GM13977 (cell line): ENCODE measurements at regions not wholly inside any gene's neighbourhood (a gene's known extent, or its start where the extent isn't known, plus 50 kb on each side); places are given as distances from the start of the nearest gene placed in this dataset.

Experiments used
- DNase-seq: peaks from one replicate; pipeline ENCODE4 v3.0.0; 2012; ENCODE audit warnings: low spot score
- in situ Hi-C: fragments of 300-500 bp; cut with MboI; formaldehyde crosslinking; loops from one replicate; pipeline ENCODE4 v1.12.0; 2022; ENCODE audit warnings: low sequenced_read_pairs, low pct_unique_long_range_greater_than_20kb, mixed read lengths, inconsistent platforms; ENCODE audit not compliant: unreplicated experiment
- TF ChIP-seq, protein P1 (sequence below): IDR thresholded peaks from 2 replicates; pipeline ENCODE4 v1.5.1; 2012; ENCODE audit warnings: mild to moderate bottlenecking, control low read depth; ENCODE audit not compliant: insufficient read depth; ENCODE audit errors: extremely low read depth, missing control alignments

DNA sequence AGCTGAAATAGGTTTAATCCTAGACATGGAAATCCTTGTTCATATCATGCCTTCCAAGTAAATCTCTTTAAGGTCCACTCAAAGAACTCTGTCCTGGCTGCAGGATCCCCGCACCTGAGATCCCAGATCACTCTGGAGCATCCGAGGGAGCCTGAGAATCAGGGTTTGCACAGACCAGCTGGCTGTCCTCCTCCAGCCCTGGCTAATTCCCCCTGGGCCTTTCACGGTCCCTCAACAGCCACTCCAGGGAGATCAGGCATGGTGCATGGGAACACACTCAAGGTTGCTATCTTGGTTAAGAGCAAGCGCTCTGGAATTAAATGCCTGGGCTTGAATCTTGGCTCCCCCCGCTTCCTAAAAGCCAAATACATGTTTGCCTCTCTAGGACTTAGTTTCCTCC lies 130.8 kb downstream of the IRS2 start:
- TF ChIP-seq, protein P1, sequence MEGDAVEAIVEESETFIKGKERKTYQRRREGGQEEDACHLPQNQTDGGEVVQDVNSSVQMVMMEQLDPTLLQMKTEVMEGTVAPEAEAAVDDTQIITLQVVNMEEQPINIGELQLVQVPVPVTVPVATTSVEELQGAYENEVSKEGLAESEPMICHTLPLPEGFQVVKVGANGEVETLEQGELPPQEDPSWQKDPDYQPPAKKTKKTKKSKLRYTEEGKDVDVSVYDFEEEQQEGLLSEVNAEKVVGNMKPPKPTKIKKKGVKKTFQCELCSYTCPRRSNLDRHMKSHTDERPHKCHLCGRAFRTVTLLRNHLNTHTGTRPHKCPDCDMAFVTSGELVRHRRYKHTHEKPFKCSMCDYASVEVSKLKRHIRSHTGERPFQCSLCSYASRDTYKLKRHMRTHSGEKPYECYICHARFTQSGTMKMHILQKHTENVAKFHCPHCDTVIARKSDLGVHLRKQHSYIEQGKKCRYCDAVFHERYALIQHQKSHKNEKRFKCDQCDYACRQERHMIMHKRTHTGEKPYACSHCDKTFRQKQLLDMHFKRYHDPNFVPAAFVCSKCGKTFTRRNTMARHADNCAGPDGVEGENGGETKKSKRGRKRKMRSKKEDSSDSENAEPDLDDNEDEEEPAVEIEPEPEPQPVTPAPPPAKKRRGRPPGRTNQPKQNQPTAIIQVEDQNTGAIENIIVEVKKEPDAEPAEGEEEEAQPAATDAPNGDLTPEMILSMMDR, result no peak
- DNase-seq, result no peak
- in situ Hi-C loops, result no loop called here

DNA sequence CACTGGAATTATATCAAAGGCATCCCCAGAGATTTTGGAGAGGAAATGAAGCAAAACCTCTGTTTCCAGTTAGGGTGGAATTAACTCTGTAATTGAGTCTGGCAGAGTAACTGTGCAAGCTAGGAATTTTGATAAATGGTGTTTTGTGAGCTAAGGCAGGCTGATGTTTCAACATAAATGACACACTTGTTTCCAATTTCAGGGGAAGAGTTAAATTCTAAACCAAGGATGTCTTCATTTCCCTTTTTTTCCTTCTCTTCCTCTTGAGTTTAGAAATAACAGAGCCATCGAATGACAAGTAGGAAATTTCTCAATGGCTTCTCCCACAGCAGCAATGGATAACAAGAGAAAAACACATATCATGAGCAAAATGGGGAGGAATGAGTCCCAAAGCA lies 131.2 kb downstream of the IRS2 start:
- TF ChIP-seq, protein P1, result no peak
- DNase-seq, result no peak
- in situ Hi-C loops, result no loop called here

DNA sequence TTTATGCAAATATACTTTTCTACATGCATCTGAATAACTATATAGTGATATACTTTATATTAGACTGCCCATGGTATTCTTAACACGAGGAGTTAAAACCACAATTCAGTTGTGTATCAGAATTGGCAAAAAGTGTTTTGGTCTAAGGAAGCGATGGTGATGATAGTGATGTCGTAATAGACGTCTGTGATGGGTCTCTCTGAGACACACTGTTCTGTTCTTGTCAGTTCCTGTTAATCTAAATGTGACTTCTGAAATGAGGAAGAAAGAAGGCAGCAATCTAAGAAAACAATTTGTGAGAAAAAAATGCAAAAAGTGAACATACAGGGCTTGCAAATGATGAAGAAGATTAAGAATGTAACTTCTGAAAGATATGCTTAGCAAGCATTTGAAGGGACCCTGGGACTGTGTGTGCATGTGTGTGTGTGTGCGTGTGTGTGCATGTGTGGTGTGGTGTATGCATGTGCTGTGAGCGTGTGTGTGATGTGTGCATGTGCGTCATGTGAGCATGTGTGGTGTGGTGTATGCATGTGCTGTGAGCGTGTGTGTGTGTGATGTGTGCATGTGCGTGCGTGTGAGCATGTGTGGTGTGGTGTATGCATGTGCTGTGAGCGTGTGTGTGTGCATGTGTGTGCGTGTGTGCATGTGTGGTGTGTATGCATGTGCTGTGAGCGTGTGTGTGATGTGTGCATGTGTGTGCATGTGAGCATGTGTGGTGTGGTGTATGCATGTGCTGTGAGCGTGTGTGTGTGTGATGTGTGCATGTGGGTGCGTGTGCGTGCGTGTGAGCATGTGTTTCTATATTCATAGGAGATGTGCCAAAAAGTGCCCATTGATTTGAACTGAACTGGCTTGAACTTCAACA lies 131.8 kb downstream of the IRS2 start:
- no peak for DNase-seq
- TF ChIP-seq, protein P1, result no peak
- in situ Hi-C loops, result no loop called here

DNA sequence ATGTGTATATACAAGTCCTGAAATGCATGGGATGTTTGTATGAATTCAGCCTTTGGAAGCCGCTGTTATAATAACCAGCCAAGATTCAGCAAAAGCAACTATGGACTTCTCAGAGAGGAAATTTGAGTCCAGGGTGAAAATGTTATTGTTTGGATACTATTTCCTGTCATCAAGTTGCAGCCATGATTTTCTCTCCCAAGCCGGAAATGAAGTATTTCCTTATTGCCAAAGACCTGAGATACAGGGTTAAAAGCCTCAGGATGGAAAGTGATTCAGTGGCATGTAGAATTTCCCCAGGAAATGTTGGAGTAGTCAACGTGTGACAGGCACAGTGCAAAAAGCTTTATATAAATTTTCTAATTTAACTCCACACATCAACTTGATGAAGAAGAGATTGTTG lies 133.9 kb downstream of the IRS2 start:
- no peak for DNase-seq
- in situ Hi-C loops, result no loop called here
- TF ChIP-seq, protein P1, result no peak

DNA sequence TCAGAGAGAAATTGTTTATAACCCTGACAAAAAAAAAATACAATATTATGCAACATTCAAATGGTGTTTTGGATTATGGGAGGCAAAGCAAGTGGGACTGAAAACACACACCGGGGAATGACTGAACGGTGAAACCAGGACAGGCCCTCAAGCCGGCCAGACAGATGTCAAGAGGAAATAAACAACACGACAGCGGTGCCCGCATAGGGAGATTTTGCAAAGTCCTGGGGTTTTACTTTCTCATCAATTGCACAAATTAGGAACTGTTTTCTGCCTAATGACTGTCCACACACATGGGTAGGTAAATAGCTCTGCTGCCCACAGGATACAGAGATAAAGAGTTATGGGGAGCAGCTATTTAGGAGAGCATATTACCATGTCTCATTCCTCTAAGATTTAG lies 134.5 kb downstream of the IRS2 start:
- DNase-seq, result no peak
- TF ChIP-seq, protein P1, result no peak
- in situ Hi-C loops, result no loop called here

DNA sequence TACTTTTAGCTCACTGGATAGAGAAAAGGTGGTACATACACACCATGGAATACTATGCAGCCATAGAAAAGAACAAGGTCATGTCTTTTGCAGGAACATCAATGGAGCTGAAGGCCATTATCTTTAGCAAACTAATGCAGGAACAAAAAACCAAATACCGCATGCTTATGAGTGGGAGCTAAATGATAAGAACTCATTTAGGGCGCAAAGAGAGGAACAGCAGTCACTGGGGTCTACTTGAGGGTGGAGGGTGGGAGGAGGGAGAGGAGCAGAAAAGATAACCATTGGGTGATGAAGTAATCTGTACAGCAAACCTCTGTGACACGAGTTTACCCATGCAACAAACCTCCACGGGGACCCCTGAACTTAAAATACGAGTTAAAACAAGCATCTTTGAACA lies 135.1 kb downstream of the IRS2 start:
- in situ Hi-C loops, result no loop called here
- TF ChIP-seq, protein P1, result no peak
- no peak for DNase-seq
